Cardiac muscle cell (in vitro differentiated cells and primary cell): ENCODE measurements at regions not wholly inside any gene's neighbourhood (a gene's known extent, or its start where the extent isn't known, plus 50 kb on each side); places are given as distances from the start of the nearest gene placed in this dataset.

Experiments used
- DNase-seq, 2 donors: peaks; one replicate each; pipeline versions ENCODE4 v3.0.0 to v3.0.0-alpha.2; 2010 to 2017; ENCODE audit warnings: low read depth in 1 of 2, low spot score in 1 of 2
- H3K27ac ChIP-seq: fragments of 200-600 bp; sonication (generic); 2 replicates; pipeline ENCODE4 v1.5.1; 2016
- H3K27me3 ChIP-seq: fragments of 200-600 bp; sonication (generic); 2 replicates; pipeline ENCODE4 v1.6.0; 2016; ENCODE audit warnings: control low read depth
- H3K36me3 ChIP-seq: fragments of 200-600 bp; sonication (generic); 2 replicates; pipeline ENCODE4 v1.5.1; 2016; ENCODE audit warnings: control low read depth
- H3K4me1 ChIP-seq: fragments of 200-600 bp; sonication (generic); 2 replicates; pipeline ENCODE4 v1.8.1; 2017; ENCODE audit warnings: low read depth, mild to moderate bottlenecking, mixed run types
- H3K4me3 ChIP-seq: fragments of 200-600 bp; sonication (generic); 2 replicates; pipeline ENCODE4 v1.5.1; 2016; ENCODE audit warnings: mild to moderate bottlenecking
- H3K9me3 ChIP-seq: fragments of 200-600 bp; sonication (generic); 2 replicates; pipeline ENCODE4 v1.5.1; 2017; ENCODE audit warnings: low read depth, mild to moderate bottlenecking, control low read depth
- CTCF ChIP-seq: IDR thresholded peaks from 2 replicates; pipeline ENCODE4 v1.5.1; 2012; ENCODE audit warnings: low read depth, mild to moderate bottlenecking, low read length

- H3K36me3 ChIP-seq: no peaks in the 10 kb centered on the region
- H3K9me3 ChIP-seq: no peaks in the 10 kb centered on the region
- no peak for TF ChIP-seq CTCF
- no peak overlapping the region for H3K27ac ChIP-seq
- no peaks in the 10 kb centered on the region for H3K27me3 ChIP-seq
- H3K4me3 ChIP-seq: no peak overlapping the region
- H3K4me1 ChIP-seq: no peaks in the 10 kb centered on the region
- DNase-seq: no peak
Observed at GRCh38 chr3:5826467-5826866, 639.0 kb downstream of the EDEM1 start.

- Histone ChIP-seq H3K36me3 (no peaks in the 10 kb centered on the region), H3K4me1 (no peaks in the 10 kb centered on the region), H3K27me3 (no peaks in the 10 kb centered on the region), H3K9me3 (no peaks in the 10 kb centered on the region), H3K4me3 (no peak overlapping the region), H3K27ac (no peak overlapping the region)
- TF ChIP-seq CTCF: no peak
- DNase-seq: no peak
Observed at GRCh38 chr3:5828251-5828650, 640.7 kb downstream of the EDEM1 start.

- no peaks in the 10 kb centered on the region for H3K27me3 ChIP-seq
- H3K4me3 ChIP-seq: no peak overlapping the region
- H3K27ac ChIP-seq: no peak overlapping the region
- no peaks in the 10 kb centered on the region for H3K36me3 ChIP-seq
- no peaks in the 10 kb centered on the region for H3K4me1 ChIP-seq
- H3K9me3 ChIP-seq: no peaks in the 10 kb centered on the region
- no peak for DNase-seq
- no peak for TF ChIP-seq CTCF
Observed at GRCh38 chr3:5840056-5840455, 652.5 kb downstream of the EDEM1 start.

GRCh38 chr3:5841599-5841998 lies 654.1 kb downstream of the EDEM1 start:
- H3K9me3 ChIP-seq: no peaks in the 10 kb centered on the region
- DNase-seq: no peak
- TF ChIP-seq CTCF: no peak
- H3K27me3 ChIP-seq: no peaks in the 10 kb centered on the region
- H3K4me1 ChIP-seq: no peaks in the 10 kb centered on the region
- H3K36me3 ChIP-seq: no peaks in the 10 kb centered on the region
- no peak overlapping the region for H3K4me3 ChIP-seq
- H3K27ac ChIP-seq: no peak overlapping the region

- Histone ChIP-seq H3K27me3 (no peaks in the 10 kb centered on the region), H3K27ac (no peak overlapping the region), H3K4me1 (no peaks in the 10 kb centered on the region), H3K36me3 (no peaks in the 10 kb centered on the region), H3K4me3 (no peak overlapping the region), H3K9me3 (no peaks in the 10 kb centered on the region)
- TF ChIP-seq CTCF: no peak
- no peak for DNase-seq
Observed at GRCh38 chr3:5846261-5846660, 658.8 kb downstream of the EDEM1 start.

- H3K27me3 ChIP-seq: no peaks in the 10 kb centered on the region
- H3K9me3 ChIP-seq: no peaks in the 10 kb centered on the region
- DNase-seq: no peak
- H3K4me3 ChIP-seq: no peak overlapping the region
- H3K4me1 ChIP-seq: no peaks in the 10 kb centered on the region
- no peak for TF ChIP-seq CTCF
- H3K36me3 ChIP-seq: no peaks in the 10 kb centered on the region
- H3K27ac ChIP-seq: no peak overlapping the region
Observed at GRCh38 chr3:5861151-5861550, 673.6 kb downstream of the EDEM1 start.
